Trophoblast cell (in vitro differentiated cells and primary cell): ENCODE measurements at regions not wholly inside any gene's neighbourhood (a gene's known extent, or its start where the extent isn't known, plus 50 kb on each side); places are given as distances from the start of the nearest gene placed in this dataset.

ENCODE experiments used
- DNase-seq, 2 donors: peaks; one replicate each; pipeline ENCODE4 v3.0.0-alpha.2; 2016
- H2AFZ ChIP-seq: 2 replicates; pipeline ENCODE4 v1.6.1; 2013; ENCODE audit warnings: low read length, moderate library complexity, mild to moderate bottlenecking; ENCODE audit not compliant: insufficient read depth, poor library complexity
- H2AK5ac ChIP-seq: 2 replicates; pipeline ENCODE4 v1.6.1; 2013; ENCODE audit warnings: mild to moderate bottlenecking, low read length
- H2BK120ac ChIP-seq: 2 replicates; pipeline ENCODE4 v1.6.1; 2013; ENCODE audit warnings: low read length, mild to moderate bottlenecking, moderate library complexity; ENCODE audit not compliant: insufficient read depth, poor library complexity
- H2BK12ac ChIP-seq: 2 replicates; pipeline ENCODE4 v1.6.1; 2013; ENCODE audit warnings: mild to moderate bottlenecking, low read length, moderate library complexity
- H2BK5ac ChIP-seq: 2 replicates; pipeline ENCODE4 v1.6.1; 2013; ENCODE audit warnings: low read length, low read depth, moderate library complexity, mild to moderate bottlenecking; ENCODE audit not compliant: poor library complexity
- H3K14ac ChIP-seq: 2 replicates; pipeline ENCODE4 v1.6.1; 2013; ENCODE audit warnings: mild to moderate bottlenecking, low read length
- H3K18ac ChIP-seq: 2 replicates; pipeline ENCODE4 v1.6.1; 2013; ENCODE audit warnings: mild to moderate bottlenecking, low read length
- H3K23ac ChIP-seq: 2 replicates; pipeline ENCODE4 v1.6.1; 2013; ENCODE audit warnings: low read length
- H3K27ac ChIP-seq: 2 replicates; pipeline ENCODE4 v1.5.1; 2013; ENCODE audit warnings: low read depth, mild to moderate bottlenecking, inconsistent platforms, low read length, moderate library complexity
- H3K27me3 ChIP-seq: 2 replicates; pipeline ENCODE4 v1.6.1; 2013; ENCODE audit warnings: inconsistent platforms, mild to moderate bottlenecking, low read length, moderate library complexity; ENCODE audit not compliant: insufficient read depth
- H3K36me3 ChIP-seq, 2 experiments: 1 replicate in 1 of 2; 2 replicates in 1 of 2; pipeline ENCODE4 v1.6.1; 2013; ENCODE audit warnings: low read length in 2 of 2, mild to moderate bottlenecking in 2 of 2, moderate library complexity in 1 of 2; ENCODE audit not compliant: insufficient read depth in 2 of 2, control insufficient read depth in 1 of 2
- H3K4ac ChIP-seq: 2 replicates; pipeline ENCODE4 v1.6.1; 2013; ENCODE audit warnings: low read depth, mild to moderate bottlenecking, low read length, moderate library complexity
- H3K4me1 ChIP-seq, 2 experiments: 1 replicate in 1 of 2; 2 replicates in 1 of 2; pipeline ENCODE4 v1.6.1; 2013; ENCODE audit warnings: low read length in 2 of 2, mild to moderate bottlenecking in 2 of 2, moderate library complexity in 1 of 2; ENCODE audit not compliant: insufficient read depth in 2 of 2, control insufficient read depth in 1 of 2
- H3K4me2 ChIP-seq: 2 replicates; pipeline ENCODE4 v1.6.1; 2013; ENCODE audit warnings: inconsistent platforms, mild to moderate bottlenecking, low read length, moderate library complexity
- H3K4me3 ChIP-seq: 2 replicates; pipeline ENCODE4 v1.5.1; 2013; ENCODE audit warnings: mild to moderate bottlenecking, low read depth, low read length, inconsistent platforms
- H3K79me1 ChIP-seq: one replicate; pipeline ENCODE4 v1.6.1; 2013; ENCODE audit warnings: low read length
- H3K79me2 ChIP-seq: 2 replicates; pipeline ENCODE4 v1.6.1; 2013; ENCODE audit warnings: low read length, mild to moderate bottlenecking; ENCODE audit not compliant: control insufficient read depth, insufficient read depth, poor library complexity
- H3K9ac ChIP-seq: 2 replicates; pipeline ENCODE4 v1.6.1; 2013; ENCODE audit warnings: mild to moderate bottlenecking, low read length
- H3K9me3 ChIP-seq: 2 replicates; pipeline ENCODE4 v1.6.1; 2013; ENCODE audit warnings: low read depth, mild to moderate bottlenecking, control low read depth, inconsistent platforms, low read length; ENCODE audit not compliant: insufficient read depth
- H4K12ac ChIP-seq: 2 replicates; pipeline ENCODE4 v1.6.1; 2013; ENCODE audit warnings: low read depth, mild to moderate bottlenecking, low read length, moderate library complexity
- H4K8ac ChIP-seq: 2 replicates; pipeline ENCODE4 v1.6.1; 2013; ENCODE audit warnings: low read depth, mild to moderate bottlenecking, low read length, moderate library complexity
- H4K91ac ChIP-seq: one replicate; pipeline ENCODE4 v1.6.1; 2013; ENCODE audit warnings: low read depth, mild to moderate bottlenecking, low read length, moderate library complexity
- WGBS: extraction: QIAGEN DNeasy Blood & Tissue Kit; methylation state at CpG from one replicate; pipeline ENCODE4 v1.1.7; 2013; ENCODE audit warnings: missing lambda C conversion rate; ENCODE audit not compliant: insufficient read length, insufficient coverage; ENCODE audit errors: extremely low coverage; 5-methylcytosine and 5-hydroxymethylcytosine counted together

GRCh38 chr11:70524096-70524922 is 126.0 kb downstream of the CTTN start:
- no peak overlapping the region for H3K4me3 ChIP-seq
- no peak overlapping the region for H3K9ac ChIP-seq
- no peak overlapping the region for H2BK12ac ChIP-seq
- no CpG with 5 or more reads among the region's 21 CpGs for WGBS
- no peak overlapping the region for H3K18ac ChIP-seq
- H3K27ac ChIP-seq, result no peak overlapping the region
- no peak overlapping the region for H3K23ac ChIP-seq
- no peak overlapping the region for H3K4me2 ChIP-seq
- no peak overlapping the region for H3K4ac ChIP-seq
- no peaks in the 10 kb centered on the region for H3K27me3 ChIP-seq
- H4K8ac ChIP-seq, result no peak overlapping the region
- no peak overlapping the region for H3K14ac ChIP-seq
- no peak overlapping the region for H2BK120ac ChIP-seq
- peak in 1 of 2 donors; percentile 19 for DNase-seq
- H2AK5ac ChIP-seq, result no peak overlapping the region
- H3K79me2 ChIP-seq, result no peaks in the 10 kb centered on the region
- H2BK5ac ChIP-seq, result no peak overlapping the region
- peaks cover 14 to 21% of the 10 kb centered on the region in 2 experiments for H3K4me1 ChIP-seq
- no peak overlapping the region for H4K91ac ChIP-seq
- no peaks in the 10 kb centered on the region for H3K36me3 ChIP-seq
- no peak overlapping the region for H4K12ac ChIP-seq
- no peak overlapping the region for H2AFZ ChIP-seq
- H3K79me1 ChIP-seq, result peaks cover 2% of the 10 kb centered on the region
- H3K9me3 ChIP-seq, result no peaks in the 10 kb centered on the region

- H3K27me3 ChIP-seq, result no peaks in the 10 kb centered on the region
- no CpG with 5 or more reads among the region's 9 CpGs for WGBS
- H3K36me3 ChIP-seq, result no peaks in the 10 kb centered on the region
- no peak overlapping the region for H2BK12ac ChIP-seq
- no peak overlapping the region for H3K4me3 ChIP-seq
- peaks cover 14 to 21% of the 10 kb centered on the region in 2 experiments for H3K4me1 ChIP-seq
- H4K12ac ChIP-seq, result no peak overlapping the region
- H3K9me3 ChIP-seq, result no peaks in the 10 kb centered on the region
- H3K14ac ChIP-seq, result no peak overlapping the region
- H3K18ac ChIP-seq, result no peak overlapping the region
- H2BK5ac ChIP-seq, result no peak overlapping the region
- H2BK120ac ChIP-seq, result no peak overlapping the region
- H3K4ac ChIP-seq, result no peak overlapping the region
- no peak overlapping the region for H2AK5ac ChIP-seq
- no peak overlapping the region for H3K4me2 ChIP-seq
- no peak overlapping the region for H2AFZ ChIP-seq
- no peak overlapping the region for H3K23ac ChIP-seq
- no peak overlapping the region for H3K9ac ChIP-seq
- peaks cover 2% of the 10 kb centered on the region for H3K79me1 ChIP-seq
- no peaks in the 10 kb centered on the region for H3K79me2 ChIP-seq
- H3K27ac ChIP-seq, result no peak overlapping the region
- no peak overlapping the region for H4K8ac ChIP-seq
- no peak overlapping the region for H4K91ac ChIP-seq
- no peak for DNase-seq
These were observed 126.7 kb downstream of the CTTN start for GRCh38 chr11:70525006-70525405.

- no peak overlapping the region for H3K23ac ChIP-seq
- no peak overlapping the region for H3K14ac ChIP-seq
- no peaks in the 10 kb centered on the region for H3K79me2 ChIP-seq
- no CpG with 5 or more reads among the region's 7 CpGs for WGBS
- no peak overlapping the region for H2BK120ac ChIP-seq
- H3K9me3 ChIP-seq, result no peaks in the 10 kb centered on the region
- no peak overlapping the region for H4K8ac ChIP-seq
- H3K4ac ChIP-seq, result no peak overlapping the region
- peaks cover 14 to 21% of the 10 kb centered on the region in 2 experiments for H3K4me1 ChIP-seq
- H4K12ac ChIP-seq, result no peak overlapping the region
- H4K91ac ChIP-seq, result no peak overlapping the region
- no peak overlapping the region for H3K4me3 ChIP-seq
- H2AFZ ChIP-seq, result no peak overlapping the region
- H3K4me2 ChIP-seq, result no peak overlapping the region
- H2AK5ac ChIP-seq, result no peak overlapping the region
- no peak overlapping the region for H3K18ac ChIP-seq
- no peaks in the 10 kb centered on the region for H3K27me3 ChIP-seq
- H3K79me1 ChIP-seq, result peaks cover 2% of the 10 kb centered on the region
- H3K9ac ChIP-seq, result no peak overlapping the region
- DNase-seq, result no peak
- no peak overlapping the region for H3K27ac ChIP-seq
- H3K36me3 ChIP-seq, result no peaks in the 10 kb centered on the region
- H2BK12ac ChIP-seq, result no peak overlapping the region
- no peak overlapping the region for H2BK5ac ChIP-seq
These were observed 127.1 kb downstream of the CTTN start for GRCh38 chr11:70525466-70525865.

GRCh38 chr11:70526116-70527045 is 128.1 kb downstream of the CTTN start:
- no peak overlapping the region for H3K27ac ChIP-seq
- H4K12ac ChIP-seq, result no peak overlapping the region
- peak in 1 of 2 donors; percentile 9 for DNase-seq
- H3K9ac ChIP-seq, result no peak overlapping the region
- no peaks in the 10 kb centered on the region for H3K79me2 ChIP-seq
- no peak overlapping the region for H2BK5ac ChIP-seq
- no peak overlapping the region for H3K18ac ChIP-seq
- H4K8ac ChIP-seq, result no peak overlapping the region
- peaks cover 2% of the 10 kb centered on the region for H3K79me1 ChIP-seq
- H2AK5ac ChIP-seq, result no peak overlapping the region
- no peak overlapping the region for H4K91ac ChIP-seq
- H3K14ac ChIP-seq, result peak overlapping the region; percentile 33
- H3K4ac ChIP-seq, result no peak overlapping the region
- peaks cover 17 to 21% of the 10 kb centered on the region in 2 experiments for H3K4me1 ChIP-seq
- H3K23ac ChIP-seq, result no peak overlapping the region
- no peaks in the 10 kb centered on the region for H3K27me3 ChIP-seq
- H2AFZ ChIP-seq, result no peak overlapping the region
- H3K4me3 ChIP-seq, result no peak overlapping the region
- H3K9me3 ChIP-seq, result no peaks in the 10 kb centered on the region
- peak overlapping the region; percentile 5 for H2BK12ac ChIP-seq
- no peaks in the 10 kb centered on the region for H3K36me3 ChIP-seq
- WGBS, result no CpG with 5 or more reads among the region's 24 CpGs
- no peak overlapping the region for H3K4me2 ChIP-seq
- peak overlapping the region; percentile 26 for H2BK120ac ChIP-seq
